Stimulated activated naive CD4-positive, alpha-beta T cell (primary cell): ENCODE measurements at regions not wholly inside any gene's neighbourhood (a gene's known extent, or its start where the extent isn't known, plus 50 kb on each side); places are given as distances from the start of the nearest gene placed in this dataset.

Experiments
- DNase-seq, 6 experiments: peaks; one replicate each; lab custom pipeline; 2025; lab: John Stamatoyannopoulos, UW

- DNase-seq = no peak
These were observed 759.0 kb downstream of the LTN1 start for GRCh38 chr21:28233536-28234220.

GRCh38 chr21:28230559-28230958, 762.1 kb downstream of the LTN1 start:
- no peak for DNase-seq

- no peak for DNase-seq
These were observed 762.9 kb downstream of the LTN1 start for GRCh38 chr21:28229814-28230213.

GRCh38 chr21:28228636-28228995, 764.1 kb downstream of the LTN1 start:
- DNase-seq = no peak

- no peak for DNase-seq
These were observed 764.6 kb downstream of the LTN1 start for GRCh38 chr21:28227881-28228635.

GRCh38 chr21:28226563-28226962, 766.1 kb downstream of the LTN1 start:
- no peak for DNase-seq

GRCh38 chr21:28224191-28224726, 768.4 kb downstream of the LTN1 start:
- no peak for DNase-seq

GRCh38 chr21:28221984-28222383, 770.7 kb downstream of the LTN1 start:
- no peak for DNase-seq

- no peak for DNase-seq
These were observed 772.0 kb downstream of the LTN1 start for GRCh38 chr21:28220680-28221079.

GRCh38 chr21:28216976-28217523, 775.6 kb downstream of the LTN1 start:
- no peak for DNase-seq

GRCh38 chr21:28215214-28215954, 777.3 kb downstream of the LTN1 start:
- DNase-seq = no peak

- no peak for DNase-seq
These were observed 777.9 kb downstream of the LTN1 start for GRCh38 chr21:28214786-28215185.

GRCh38 chr21:28213261-28213660, 779.4 kb downstream of the LTN1 start:
- no peak for DNase-seq

- no peak for DNase-seq
These were observed 780.6 kb downstream of the LTN1 start for GRCh38 chr21:28212061-28212460.

GRCh38 chr21:28207436-28208173, 785.1 kb downstream of the LTN1 start:
- no peak for DNase-seq

GRCh38 chr21:28200726-28201125, 792.0 kb downstream of the LTN1 start:
- DNase-seq = no peak

GRCh38 chr21:28196981-28197380, 795.7 kb downstream of the LTN1 start:
- DNase-seq = no peak

GRCh38 chr21:28193189-28193588, 799.5 kb downstream of the LTN1 start:
- no peak for DNase-seq

- DNase-seq = no peak
These were observed 806.1 kb downstream of the LTN1 start for GRCh38 chr21:28186604-28187003.

- DNase-seq = no peak
These were observed 810.9 kb downstream of the LTN1 start for GRCh38 chr21:28181730-28182129.

GRCh38 chr21:28179136-28179535, 813.5 kb downstream of the LTN1 start:
- no peak for DNase-seq

GRCh38 chr21:28177124-28177523, 815.6 kb downstream of the LTN1 start:
- DNase-seq = no peak
